ENCODE measurements at regions not wholly inside any gene's neighbourhood (a gene's known extent, or its start where the extent isn't known, plus 50 kb on each side); places are given as distances from the start of the nearest gene placed in this dataset.

DNA sequence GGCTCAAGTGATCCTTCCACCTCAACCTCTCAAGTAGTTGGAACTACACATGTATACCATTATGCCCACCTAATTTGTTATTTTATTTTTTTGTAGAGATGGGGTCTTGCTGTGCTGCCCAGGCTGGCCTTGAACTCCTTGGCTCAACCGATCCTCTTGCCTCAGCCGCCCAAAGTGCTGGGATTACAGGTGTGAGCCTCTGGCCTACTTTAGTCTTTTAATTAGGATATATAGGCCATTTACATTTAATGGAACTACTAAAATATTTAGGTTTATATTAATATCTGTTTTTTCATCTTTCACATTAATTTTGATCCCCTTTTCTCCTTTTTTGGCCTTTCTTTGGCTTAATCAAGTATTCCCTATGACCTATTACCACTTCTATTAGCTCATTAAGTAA is 95.7 kb upstream of the OSR1 start:
- H3F3A ChIP-seq (ENCODE audit: control insufficient read depth, insufficient read depth), result no peaks in the 10 kb centered on the region
- H3K4me1 ChIP-seq (ENCODE audit: control insufficient read depth, low read length), result no peaks in the 10 kb centered on the region
- no peak for TF ChIP-seq EZH2phosphoT487 (IDR thresholded peaks at IDR 0.05; ENCODE audit: borderline replicate concordance, low read length)
- TF ChIP-seq, protein P1, sequence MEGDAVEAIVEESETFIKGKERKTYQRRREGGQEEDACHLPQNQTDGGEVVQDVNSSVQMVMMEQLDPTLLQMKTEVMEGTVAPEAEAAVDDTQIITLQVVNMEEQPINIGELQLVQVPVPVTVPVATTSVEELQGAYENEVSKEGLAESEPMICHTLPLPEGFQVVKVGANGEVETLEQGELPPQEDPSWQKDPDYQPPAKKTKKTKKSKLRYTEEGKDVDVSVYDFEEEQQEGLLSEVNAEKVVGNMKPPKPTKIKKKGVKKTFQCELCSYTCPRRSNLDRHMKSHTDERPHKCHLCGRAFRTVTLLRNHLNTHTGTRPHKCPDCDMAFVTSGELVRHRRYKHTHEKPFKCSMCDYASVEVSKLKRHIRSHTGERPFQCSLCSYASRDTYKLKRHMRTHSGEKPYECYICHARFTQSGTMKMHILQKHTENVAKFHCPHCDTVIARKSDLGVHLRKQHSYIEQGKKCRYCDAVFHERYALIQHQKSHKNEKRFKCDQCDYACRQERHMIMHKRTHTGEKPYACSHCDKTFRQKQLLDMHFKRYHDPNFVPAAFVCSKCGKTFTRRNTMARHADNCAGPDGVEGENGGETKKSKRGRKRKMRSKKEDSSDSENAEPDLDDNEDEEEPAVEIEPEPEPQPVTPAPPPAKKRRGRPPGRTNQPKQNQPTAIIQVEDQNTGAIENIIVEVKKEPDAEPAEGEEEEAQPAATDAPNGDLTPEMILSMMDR (IDR thresholded peaks at IDR 0.05; ENCODE audit: low read depth, low read length, poor library complexity, severe bottlenecking), result no peak
- no peaks in the 10 kb centered on the region for H3K9me3 ChIP-seq (ENCODE audit: control insufficient read depth, insufficient read depth, low read length)
- no peak overlapping the region for H3K27ac ChIP-seq (ENCODE audit: low read depth, low read length)
- H3K4me2 ChIP-seq (ENCODE audit: low read length), result no peak overlapping the region
- no peaks in the 10 kb centered on the region for H3K79me2 ChIP-seq (ENCODE audit: control insufficient read depth, low read length)
- no peaks in the 10 kb centered on the region for H3K27me3 ChIP-seq (ENCODE audit: control insufficient read depth, low read length)
- no peaks in the 10 kb centered on the region for H4K20me1 ChIP-seq (ENCODE audit: control insufficient read depth, insufficient read depth, low read depth, low read length)
- H3K4me3 ChIP-seq (ENCODE audit: low read length), result no peak overlapping the region
- no peaks in the 10 kb centered on the region for H3K9me2 ChIP-seq (replicated peaks; ENCODE audit: control insufficient read depth, low read length)
- no peaks in the 10 kb centered on the region for H3K36me3 ChIP-seq (ENCODE audit: control insufficient read depth, low read length)

DNA sequence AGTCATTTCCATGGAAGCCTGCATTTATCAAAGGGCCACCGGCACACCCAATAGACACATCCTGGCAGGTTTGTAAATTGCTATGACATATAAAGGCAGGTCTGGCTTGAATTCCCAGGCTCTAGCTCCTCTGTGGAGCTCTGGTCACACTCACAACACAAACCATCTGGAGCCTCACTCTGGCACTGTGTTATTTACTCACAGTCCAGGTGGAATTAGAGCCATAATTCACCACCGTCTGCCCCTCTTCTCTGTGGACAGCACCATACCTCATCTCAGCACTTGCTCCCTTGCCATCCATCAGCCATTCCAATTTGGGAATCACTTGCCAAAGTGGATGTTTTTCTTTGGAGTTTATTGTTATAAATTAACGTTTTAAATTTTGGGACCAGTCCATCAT is 84.3 kb upstream of the OSR1 start:
- Histone ChIP-seq H3K36me3 (ENCODE audit: control insufficient read depth, low read length) (no peaks in the 10 kb centered on the region), H3F3A (ENCODE audit: control insufficient read depth, insufficient read depth) (no peaks in the 10 kb centered on the region), H3K9me2 (replicated peaks; ENCODE audit: control insufficient read depth, low read length) (no peaks in the 10 kb centered on the region), H3K27ac (ENCODE audit: low read depth, low read length) (no peak overlapping the region), H3K79me2 (ENCODE audit: control insufficient read depth, low read length) (no peaks in the 10 kb centered on the region), H3K27me3 (ENCODE audit: control insufficient read depth, low read length) (no peaks in the 10 kb centered on the region), H3K9me3 (ENCODE audit: control insufficient read depth, insufficient read depth, low read length) (no peaks in the 10 kb centered on the region), H4K20me1 (ENCODE audit: control insufficient read depth, insufficient read depth, low read depth, low read length) (no peaks in the 10 kb centered on the region), H3K4me3 (ENCODE audit: low read length) (no peak overlapping the region), H3K4me2 (ENCODE audit: low read length) (no peak overlapping the region), H3K4me1 (ENCODE audit: control insufficient read depth, low read length) (no peaks in the 10 kb centered on the region)
- TF ChIP-seq EZH2phosphoT487 (IDR thresholded peaks at IDR 0.05; ENCODE audit: borderline replicate concordance, low read length), result no peak
- TF ChIP-seq, protein P1 (IDR thresholded peaks at IDR 0.05; ENCODE audit: low read depth, low read length, poor library complexity, severe bottlenecking), result no peak

DNA sequence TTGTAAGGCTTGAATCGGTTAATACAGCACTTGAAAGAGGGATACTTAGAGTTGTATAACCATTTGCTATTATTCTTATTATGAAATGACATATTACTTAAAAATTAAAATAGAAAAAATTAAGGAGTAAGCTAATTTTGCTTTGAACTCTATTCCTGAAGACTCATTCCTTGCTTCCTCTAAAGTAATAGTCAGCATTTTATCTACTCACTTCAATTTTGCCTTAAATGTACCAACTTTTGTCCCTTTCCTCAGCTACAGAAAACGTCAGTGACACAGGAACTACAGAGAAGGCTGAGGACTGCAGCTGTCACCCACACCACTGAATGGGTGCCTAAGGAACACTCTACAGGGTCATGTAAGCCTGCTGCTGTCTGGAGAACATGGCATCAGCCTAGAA is 80.7 kb upstream of the OSR1 start:
- H3K79me2 ChIP-seq (ENCODE audit: control insufficient read depth, low read length), result no peaks in the 10 kb centered on the region
- no peaks in the 10 kb centered on the region for H3K36me3 ChIP-seq (ENCODE audit: control insufficient read depth, low read length)
- no peaks in the 10 kb centered on the region for H3K27me3 ChIP-seq (ENCODE audit: control insufficient read depth, low read length)
- H3K4me3 ChIP-seq (ENCODE audit: low read length), result no peak overlapping the region
- H3F3A ChIP-seq (ENCODE audit: control insufficient read depth, insufficient read depth), result no peaks in the 10 kb centered on the region
- TF ChIP-seq, protein P1 (IDR thresholded peaks at IDR 0.05; ENCODE audit: low read depth, low read length, poor library complexity, severe bottlenecking), result no peak
- TF ChIP-seq EZH2phosphoT487 (IDR thresholded peaks at IDR 0.05; ENCODE audit: borderline replicate concordance, low read length), result no peak
- no peaks in the 10 kb centered on the region for H4K20me1 ChIP-seq (ENCODE audit: control insufficient read depth, insufficient read depth, low read depth, low read length)
- H3K4me1 ChIP-seq (ENCODE audit: control insufficient read depth, low read length), result no peaks in the 10 kb centered on the region
- H3K9me3 ChIP-seq (ENCODE audit: control insufficient read depth, insufficient read depth, low read length), result no peaks in the 10 kb centered on the region
- no peaks in the 10 kb centered on the region for H3K9me2 ChIP-seq (replicated peaks; ENCODE audit: control insufficient read depth, low read length)
- no peak overlapping the region for H3K27ac ChIP-seq (ENCODE audit: low read depth, low read length)
- H3K4me2 ChIP-seq (ENCODE audit: low read length), result no peak overlapping the region

DNA sequence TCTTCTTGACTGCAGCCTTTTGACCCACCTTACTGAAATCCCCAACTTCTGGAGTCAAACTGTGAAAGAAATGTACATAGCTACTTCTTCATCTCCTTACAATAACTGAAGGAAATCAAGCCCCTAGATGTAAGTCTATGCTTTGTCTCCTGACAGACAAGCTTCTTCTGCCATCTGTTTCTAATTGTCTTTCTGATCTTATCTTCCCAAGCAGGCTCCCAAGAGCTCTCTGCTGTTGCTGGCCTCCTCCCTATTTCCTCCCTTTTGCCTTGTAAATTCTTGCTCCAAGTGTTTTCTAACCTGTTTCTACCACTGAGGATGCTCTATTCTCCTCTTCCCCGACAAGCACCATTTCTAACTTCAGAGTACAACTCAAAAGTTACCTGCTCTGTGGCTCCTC is 77.4 kb upstream of the OSR1 start:
- H3K27me3 ChIP-seq (ENCODE audit: control insufficient read depth, low read length), result no peaks in the 10 kb centered on the region
- H3K4me2 ChIP-seq (ENCODE audit: low read length), result no peak overlapping the region
- H3K9me3 ChIP-seq (ENCODE audit: control insufficient read depth, insufficient read depth, low read length), result no peaks in the 10 kb centered on the region
- no peaks in the 10 kb centered on the region for H4K20me1 ChIP-seq (ENCODE audit: control insufficient read depth, insufficient read depth, low read depth, low read length)
- TF ChIP-seq, protein P1 (IDR thresholded peaks at IDR 0.05; ENCODE audit: low read depth, low read length, poor library complexity, severe bottlenecking), result no peak
- TF ChIP-seq EZH2phosphoT487 (IDR thresholded peaks at IDR 0.05; ENCODE audit: borderline replicate concordance, low read length), result no peak
- no peaks in the 10 kb centered on the region for H3K36me3 ChIP-seq (ENCODE audit: control insufficient read depth, low read length)
- no peaks in the 10 kb centered on the region for H3K9me2 ChIP-seq (replicated peaks; ENCODE audit: control insufficient read depth, low read length)
- no peaks in the 10 kb centered on the region for H3K79me2 ChIP-seq (ENCODE audit: control insufficient read depth, low read length)
- no peaks in the 10 kb centered on the region for H3K4me1 ChIP-seq (ENCODE audit: control insufficient read depth, low read length)
- H3K4me3 ChIP-seq (ENCODE audit: low read length), result no peak overlapping the region
- H3F3A ChIP-seq (ENCODE audit: control insufficient read depth, insufficient read depth), result no peaks in the 10 kb centered on the region
- H3K27ac ChIP-seq (ENCODE audit: low read depth, low read length), result no peak overlapping the region

Measured in DOHH2 (cell line).